ENCODE measurements at regions not wholly inside any gene's neighbourhood (a gene's known extent, or its start where the extent isn't known, plus 50 kb on each side); places are given as distances from the start of the nearest gene placed in this dataset.

DNA sequence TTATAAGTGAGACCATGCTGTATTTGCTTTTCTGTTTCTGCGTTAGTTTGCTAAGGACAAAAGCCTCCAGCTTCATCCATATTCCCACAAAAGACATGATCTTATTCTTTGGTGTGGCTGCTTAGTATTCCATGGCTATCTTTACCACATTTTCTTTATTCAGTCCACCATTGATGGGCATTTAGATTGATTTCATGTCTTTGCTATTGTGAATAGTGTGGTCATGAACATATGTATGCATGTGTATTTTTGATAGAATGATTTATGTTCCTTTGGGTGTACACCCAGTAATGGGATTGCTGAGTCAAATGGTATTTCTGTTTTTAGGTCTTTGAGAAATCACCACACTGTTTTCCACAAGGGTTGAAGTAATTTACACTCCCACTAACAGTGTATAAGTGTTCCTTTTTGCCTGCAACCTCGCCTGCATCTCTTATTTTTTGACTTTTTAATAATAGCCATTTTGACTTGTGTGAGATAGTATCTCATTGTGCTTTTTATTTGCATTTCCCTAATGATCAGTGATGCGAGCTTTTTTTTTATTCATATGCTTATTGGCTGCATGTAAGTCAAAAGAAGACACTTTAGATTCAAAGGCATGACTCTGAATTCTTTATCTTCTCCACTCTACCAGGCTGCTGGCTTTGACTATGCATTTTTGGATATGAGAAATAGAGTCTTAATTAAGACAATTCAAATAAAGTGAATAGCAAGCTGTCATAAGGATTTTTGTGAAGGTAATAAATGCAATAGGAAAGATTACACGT lies 183.3 kb upstream of the SYNPR start:
- CTCF ChIA-PET = interaction anchor here (0.6 to 2.5 kb wide), 7 partner anchors 12 to 430 kb away, joined by 3 to 14 read pairs (median 5); no protein-coding TSS in a partner anchor
- DNase-seq (ENCODE audit: low spot score) (no peak), ATAC-seq (no peak)
- no peaks in the 10 kb centered on the region for H3K27me3 Mint-ChIP-seq (ENCODE audit: low read depth)
- H3K4me1 Mint-ChIP-seq = peaks cover 48% of the 10 kb centered on the region
- peaks cover 11% of the 10 kb centered on the region for H3K36me3 Mint-ChIP-seq
- no peak overlapping the region for H3K4me3 Mint-ChIP-seq
- TF ChIP-seq NR3C1 (CRISPR knock-in tag; conservative IDR thresholded peaks at IDR 0.05; ENCODE audit: low read depth) (no peak), NR1H2 (CRISPR knock-in tag; IDR thresholded peaks at IDR 0.05) (no peak), CBFB (CRISPR knock-in tag; IDR thresholded peaks at IDR 0.05; ENCODE audit: low read depth) (no peak), SP1 (CRISPR knock-in tag; conservative IDR thresholded peaks at IDR 0.05) (no peak), TCF7 (CRISPR knock-in tag; IDR thresholded peaks at IDR 0.05; ENCODE audit: low read depth) (no peak), ERG (CRISPR knock-in tag; IDR thresholded peaks at IDR 0.05) (no peak), ATF1 (CRISPR knock-in tag; IDR thresholded peaks at IDR 0.05) (no peak), JUN (CRISPR knock-in tag; IDR thresholded peaks at IDR 0.05) (no peak), ZNF121 (CRISPR knock-in tag; IDR thresholded peaks at IDR 0.05) (no peak), IRF2 (CRISPR knock-in tag; IDR thresholded peaks at IDR 0.05; ENCODE audit: borderline replicate concordance, low read depth) (no peak)
- TF ChIP-seq, protein P1, sequence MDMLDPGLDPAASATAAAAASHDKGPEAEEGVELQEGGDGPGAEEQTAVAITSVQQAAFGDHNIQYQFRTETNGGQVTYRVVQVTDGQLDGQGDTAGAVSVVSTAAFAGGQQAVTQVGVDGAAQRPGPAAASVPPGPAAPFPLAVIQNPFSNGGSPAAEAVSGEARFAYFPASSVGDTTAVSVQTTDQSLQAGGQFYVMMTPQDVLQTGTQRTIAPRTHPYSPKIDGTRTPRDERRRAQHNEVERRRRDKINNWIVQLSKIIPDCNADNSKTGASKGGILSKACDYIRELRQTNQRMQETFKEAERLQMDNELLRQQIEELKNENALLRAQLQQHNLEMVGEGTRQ (CRISPR knock-in tag; IDR thresholded peaks at IDR 0.05) = no peak
- TF ChIP-seq, protein P2, sequence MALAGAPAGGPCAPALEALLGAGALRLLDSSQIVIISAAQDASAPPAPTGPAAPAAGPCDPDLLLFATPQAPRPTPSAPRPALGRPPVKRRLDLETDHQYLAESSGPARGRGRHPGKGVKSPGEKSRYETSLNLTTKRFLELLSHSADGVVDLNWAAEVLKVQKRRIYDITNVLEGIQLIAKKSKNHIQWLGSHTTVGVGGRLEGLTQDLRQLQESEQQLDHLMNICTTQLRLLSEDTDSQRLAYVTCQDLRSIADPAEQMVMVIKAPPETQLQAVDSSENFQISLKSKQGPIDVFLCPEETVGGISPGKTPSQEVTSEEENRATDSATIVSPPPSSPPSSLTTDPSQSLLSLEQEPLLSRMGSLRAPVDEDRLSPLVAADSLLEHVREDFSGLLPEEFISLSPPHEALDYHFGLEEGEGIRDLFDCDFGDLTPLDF (CRISPR knock-in tag; IDR thresholded peaks at IDR 0.05) = no peak
- POLR2A ChIA-PET = no interaction called here
- peaks cover 12% of the 10 kb centered on the region for H3K9me3 Mint-ChIP-seq
- no peak overlapping the region for H3K27ac Mint-ChIP-seq

GRCh38 chr3:63096248-63097058 lies 181.7 kb upstream of the SYNPR start:
- CTCF ChIA-PET = interaction anchor here (0.8 to 2.5 kb wide), 22 partner anchors 8 to 432 kb away, joined by 3 to 14 read pairs (median 4); no protein-coding TSS in a partner anchor
- H3K27me3 Mint-ChIP-seq (ENCODE audit: low read depth) = no peaks in the 10 kb centered on the region

More at GRCh38 chr3:63096248-63097058, 181.7 kb upstream of the SYNPR start:
- peaks cover 11% of the 10 kb centered on the region for H3K36me3 Mint-ChIP-seq
- ATAC-seq = peak; percentile 60
- DNase-seq (ENCODE audit: low spot score) = peak; percentile 38
- POLR2A ChIA-PET = interaction anchor here (1.2 kb wide), 1 partner anchor 17 kb away, joined by 3 read pairs; no protein-coding TSS in a partner anchor
- H3K4me3 Mint-ChIP-seq = no peak overlapping the region
- TF ChIP-seq, protein P3, sequence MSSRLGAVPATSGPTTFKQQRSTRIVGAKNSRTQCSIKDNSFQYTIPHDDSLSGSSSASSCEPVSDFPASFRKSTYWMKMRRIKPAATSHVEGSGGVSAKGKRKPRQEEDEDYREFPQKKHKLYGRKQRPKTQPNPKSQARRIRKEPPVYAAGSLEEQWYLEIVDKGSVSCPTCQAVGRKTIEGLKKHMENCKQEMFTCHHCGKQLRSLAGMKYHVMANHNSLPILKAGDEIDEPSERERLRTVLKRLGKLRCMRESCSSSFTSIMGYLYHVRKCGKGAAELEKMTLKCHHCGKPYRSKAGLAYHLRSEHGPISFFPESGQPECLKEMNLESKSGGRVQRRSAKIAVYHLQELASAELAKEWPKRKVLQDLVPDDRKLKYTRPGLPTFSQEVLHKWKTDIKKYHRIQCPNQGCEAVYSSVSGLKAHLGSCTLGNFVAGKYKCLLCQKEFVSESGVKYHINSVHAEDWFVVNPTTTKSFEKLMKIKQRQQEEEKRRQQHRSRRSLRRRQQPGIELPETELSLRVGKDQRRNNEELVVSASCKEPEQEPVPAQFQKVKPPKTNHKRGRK (CRISPR knock-in tag; IDR thresholded peaks at IDR 0.05; ENCODE audit: borderline replicate concordance) = no peak
- TF ChIP-seq, protein P4, sequence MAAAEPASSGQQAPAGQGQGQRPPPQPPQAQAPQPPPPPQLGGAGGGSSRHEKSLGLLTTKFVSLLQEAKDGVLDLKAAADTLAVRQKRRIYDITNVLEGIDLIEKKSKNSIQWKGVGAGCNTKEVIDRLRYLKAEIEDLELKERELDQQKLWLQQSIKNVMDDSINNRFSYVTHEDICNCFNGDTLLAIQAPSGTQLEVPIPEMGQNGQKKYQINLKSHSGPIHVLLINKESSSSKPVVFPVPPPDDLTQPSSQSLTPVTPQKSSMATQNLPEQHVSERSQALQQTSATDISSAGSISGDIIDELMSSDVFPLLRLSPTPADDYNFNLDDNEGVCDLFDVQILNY (CRISPR knock-in tag; IDR thresholded peaks at IDR 0.05) = no peak
- TF ChIP-seq MXD4 (CRISPR knock-in tag; IDR thresholded peaks at IDR 0.05; ENCODE audit: borderline replicate concordance) (no peak), SOX15 (CRISPR knock-in tag; IDR thresholded peaks at IDR 0.05) (no peak), MYBL2 (CRISPR knock-in tag; IDR thresholded peaks at IDR 0.05) (no peak), KAT7 (CRISPR knock-in tag; IDR thresholded peaks at IDR 0.05; ENCODE audit: borderline replicate concordance) (no peak)
- peaks cover 12% of the 10 kb centered on the region for H3K9me3 Mint-ChIP-seq
- peaks cover 36% of the 10 kb centered on the region for H3K4me1 Mint-ChIP-seq
- H3K27ac Mint-ChIP-seq = no peak overlapping the region
